ENCODE measurements at regions not wholly inside any gene's neighbourhood (a gene's known extent, or its start where the extent isn't known, plus 50 kb on each side); places are given as distances from the start of the nearest gene placed in this dataset.

GRCh38 chr17:68812876-68813584 lies 142.2 kb downstream of the ABCA8 start:
- no peak for DNase-seq

DNA sequence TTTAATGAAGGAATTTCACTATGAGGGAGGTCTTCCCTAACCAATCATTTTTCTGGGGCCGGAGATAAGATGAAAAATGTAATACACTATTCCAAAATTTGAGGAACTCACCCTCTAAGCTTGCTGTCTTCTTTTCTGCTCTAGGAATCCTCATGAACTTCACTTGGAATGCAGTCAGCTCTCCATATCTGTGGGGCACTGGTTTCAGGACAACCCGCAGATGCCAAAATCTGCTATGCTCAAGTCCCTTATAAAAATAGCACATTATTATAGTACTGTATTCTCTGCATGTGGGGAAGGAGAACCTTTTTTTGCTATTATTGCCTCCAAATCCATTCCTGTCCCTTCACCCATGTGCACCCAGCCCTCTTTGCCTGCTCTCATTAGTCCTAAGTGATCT lies 146.0 kb downstream of the ABCA8 start:
- DNase-seq = no peak

GRCh38 chr17:68807998-68808772 lies 147.0 kb downstream of the ABCA8 start:
- DNase-seq = no peak

DNA sequence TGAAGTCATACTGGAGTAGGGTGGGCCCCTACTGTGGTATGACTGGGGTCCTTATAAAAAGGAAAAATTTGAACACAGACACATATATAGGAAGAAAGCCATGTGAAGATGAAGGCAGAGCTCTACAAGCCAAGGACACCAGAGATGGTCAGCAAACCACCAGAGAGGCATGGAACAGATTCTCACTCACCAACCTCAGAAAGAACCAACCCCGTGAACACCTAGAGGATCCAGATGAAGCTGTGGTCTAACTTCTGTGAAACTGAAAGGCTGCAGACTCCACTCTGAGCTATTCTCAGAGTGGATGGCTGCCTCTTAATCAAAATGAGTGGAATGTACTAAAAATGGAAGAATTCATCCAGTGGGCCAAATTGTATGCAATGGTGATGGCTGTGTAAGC lies 149.6 kb downstream of the ABCA8 start:
- DNase-seq = no peak

DNA sequence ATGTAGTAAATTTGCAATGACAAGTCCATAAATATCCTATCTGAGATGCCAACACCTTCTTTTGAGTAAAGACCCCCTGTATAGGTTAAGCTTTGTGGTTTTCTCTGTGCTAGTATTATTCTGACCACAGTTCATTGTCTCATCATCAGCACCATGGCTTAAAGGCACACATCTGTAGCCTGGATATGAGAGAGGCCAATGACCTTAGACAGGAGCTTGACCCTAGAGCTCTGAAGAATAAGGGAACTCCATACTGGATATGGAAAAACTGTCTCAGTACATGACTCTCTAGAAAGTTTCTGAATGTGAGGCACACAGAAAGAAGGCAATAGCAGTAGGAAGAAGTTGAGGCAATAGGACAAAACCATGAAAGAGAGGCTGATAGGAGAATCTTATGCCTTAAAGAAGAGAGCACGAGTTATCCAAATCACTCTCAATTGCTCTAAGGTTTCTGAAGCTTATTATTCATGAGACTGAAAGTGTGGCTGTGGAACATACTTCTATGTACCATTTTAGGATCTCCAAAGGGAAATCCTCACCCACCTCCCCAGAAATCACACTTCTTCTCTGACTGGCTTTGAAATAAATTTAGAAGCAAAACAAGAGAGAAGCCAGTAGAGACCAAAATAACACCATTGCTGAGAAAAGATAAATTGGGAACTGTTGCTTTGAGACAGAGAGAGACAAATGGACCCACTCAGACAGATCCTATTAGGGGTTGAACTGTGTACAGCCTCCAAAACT lies 150.2 kb downstream of the ABCA8 start:
- no peak for DNase-seq

DNA sequence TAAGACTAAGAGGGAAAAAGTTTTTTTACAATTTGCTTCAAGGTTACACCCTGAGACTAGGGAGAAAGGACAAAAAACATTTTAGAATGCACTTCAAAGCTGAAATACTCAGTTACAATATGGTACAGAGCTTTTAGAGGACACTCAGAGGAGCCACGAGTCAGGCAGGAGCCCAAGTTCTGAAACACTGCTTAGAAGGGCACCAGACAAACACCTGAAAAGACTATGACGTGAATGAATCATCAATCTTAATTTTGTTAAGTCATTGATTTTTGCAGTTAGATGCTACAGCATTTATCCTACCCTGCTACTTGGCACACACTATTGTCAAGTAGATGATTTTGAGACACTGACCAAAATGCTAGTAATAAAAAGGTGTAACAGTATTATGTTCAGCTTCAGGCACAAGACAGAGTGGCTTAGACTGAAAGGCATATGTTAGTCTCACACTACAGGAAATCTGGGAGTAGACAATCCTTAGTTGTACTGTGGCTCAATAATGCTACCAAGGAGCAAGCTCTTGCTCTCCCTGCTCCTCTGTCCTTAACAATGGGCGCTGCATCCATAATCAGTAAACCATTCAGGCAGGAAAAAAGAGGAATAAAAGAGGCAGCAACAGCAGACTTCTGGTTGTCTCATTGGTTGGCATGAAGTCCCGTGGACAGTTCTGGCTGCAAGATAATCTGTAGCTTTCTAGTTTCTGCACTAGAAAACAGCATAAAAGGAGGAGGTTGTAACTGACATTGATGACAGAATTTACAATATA lies 151.8 kb downstream of the ABCA8 start:
- no peak for DNase-seq

DNA sequence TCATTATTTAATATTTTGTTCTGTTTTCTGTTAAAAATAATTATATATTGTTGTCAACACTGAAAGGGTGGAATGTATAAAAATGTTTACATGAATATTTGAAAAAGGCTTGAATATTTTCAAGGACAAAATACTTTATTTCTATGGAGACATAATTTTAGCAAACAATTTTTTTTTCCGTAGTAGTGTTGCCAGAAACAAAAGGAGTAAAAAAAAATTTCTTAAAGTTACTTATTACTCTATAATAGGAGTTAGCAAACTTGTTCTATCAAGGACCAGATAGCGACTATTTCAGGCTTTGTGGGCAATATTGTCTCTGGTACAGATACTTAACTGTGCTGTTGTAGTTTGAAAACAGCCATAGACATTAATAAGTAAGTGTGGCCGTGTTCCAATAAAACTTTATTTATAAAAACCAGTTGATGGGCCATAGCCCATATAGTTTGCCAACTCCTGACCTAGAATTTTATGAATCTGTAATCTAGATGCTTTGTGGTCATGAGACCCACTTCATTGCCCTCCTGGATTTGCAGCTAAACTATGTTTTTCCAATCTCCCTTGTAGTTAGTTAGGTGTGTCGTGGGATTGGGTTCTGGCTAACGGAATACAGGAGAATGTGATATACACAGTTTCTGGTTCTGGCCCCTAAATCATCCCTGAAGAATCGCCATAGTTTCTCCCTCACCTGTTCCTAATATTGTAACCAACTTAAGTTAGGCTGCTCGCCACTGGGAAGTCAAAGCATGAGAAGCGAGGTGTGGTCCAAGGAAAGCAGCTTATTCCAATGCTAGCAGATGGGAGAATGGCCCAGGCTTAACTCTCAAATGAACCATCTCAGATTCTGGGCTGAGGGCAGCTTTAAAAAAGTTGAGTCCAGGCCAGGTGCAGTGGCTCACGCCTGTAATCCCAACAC lies 153.6 kb downstream of the ABCA8 start:
- no peak for DNase-seq

GRCh38 chr17:68800751-68801150 lies 154.4 kb downstream of the ABCA8 start:
- no peak for DNase-seq

- DNase-seq = peak in 9 of 14 donors; percentile 5 to 59 (median 34)
Observed at GRCh38 chr17:68794636-68795434, 160.4 kb downstream of the ABCA8 start.

GRCh38 chr17:68792873-68793272 lies 162.3 kb downstream of the ABCA8 start:
- no peak for DNase-seq

DNA sequence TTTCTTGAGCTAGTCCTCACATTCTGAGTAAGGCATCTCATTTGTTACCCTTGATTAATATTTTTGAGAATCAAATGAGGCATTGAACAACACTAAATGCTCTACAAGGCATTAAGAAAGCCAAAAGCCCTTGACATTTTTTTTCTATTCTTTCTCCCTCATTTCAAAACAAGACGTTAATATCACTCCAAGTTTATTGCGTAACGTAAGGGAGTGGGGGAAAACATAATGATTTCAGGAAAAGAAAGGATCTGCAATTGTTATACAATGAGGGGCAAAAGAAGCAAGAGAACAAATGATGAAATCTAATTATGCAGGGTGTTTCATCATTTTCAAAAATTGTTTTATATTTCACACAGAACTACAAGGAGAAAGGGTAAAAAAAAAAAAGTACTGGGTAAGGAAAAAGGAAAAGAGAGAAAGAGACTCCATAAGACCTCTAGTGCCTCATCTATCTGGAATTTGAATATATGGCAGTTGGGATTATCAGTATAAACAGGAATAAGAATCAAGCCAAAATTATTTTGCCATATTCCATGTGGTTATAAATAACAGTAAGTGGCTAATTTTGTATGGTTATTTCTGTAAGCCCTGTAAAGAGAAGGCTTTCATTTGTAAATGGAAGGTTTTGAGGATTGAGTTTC lies 163.0 kb downstream of the ABCA8 start:
- DNase-seq = no peak

DNA sequence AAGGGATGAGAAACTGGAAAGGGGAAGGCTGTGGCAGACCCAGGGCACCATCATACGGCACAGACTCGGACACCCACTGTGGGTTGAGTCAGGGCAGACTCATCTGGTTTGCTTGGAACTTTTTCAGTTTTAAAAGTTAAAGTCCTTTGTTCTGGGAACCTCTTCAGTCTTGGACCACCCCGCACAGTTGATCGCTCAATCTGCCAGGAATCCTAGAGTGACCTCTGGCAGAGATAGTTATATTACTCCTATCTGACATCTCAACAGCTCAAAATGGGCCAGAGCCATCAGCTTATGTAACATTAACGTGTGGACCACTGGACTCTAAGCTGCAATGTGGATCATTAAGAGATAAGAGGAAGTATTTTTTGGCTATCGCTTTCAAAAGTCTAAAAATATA lies 164.3 kb downstream of the ABCA8 start:
- DNase-seq = no peak

DNA sequence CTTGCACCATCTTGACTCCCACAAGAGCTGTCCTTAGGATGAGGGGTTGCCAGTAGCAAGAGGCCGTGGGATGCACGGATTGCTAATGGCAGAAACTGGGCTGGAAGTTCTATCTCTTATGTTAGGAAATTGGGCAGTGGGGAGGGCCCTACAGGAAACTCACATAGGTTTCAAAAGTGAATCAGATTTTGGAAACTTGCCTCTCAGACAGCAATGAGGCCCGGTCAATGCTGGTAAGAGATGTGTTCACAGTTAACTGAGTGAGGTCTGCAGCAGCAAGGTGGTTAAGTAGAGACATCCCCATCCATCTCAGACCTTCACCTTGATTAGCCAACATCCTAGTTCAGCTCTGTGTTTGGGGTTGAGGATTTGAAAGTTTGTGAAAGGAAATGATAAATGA lies 164.7 kb downstream of the ABCA8 start:
- no peak for DNase-seq

- no peak for DNase-seq
Observed at GRCh38 chr17:68789203-68789962, 165.8 kb downstream of the ABCA8 start.

GRCh38 chr17:68785565-68786486 lies 169.4 kb downstream of the ABCA8 start:
- no peak for DNase-seq

DNA sequence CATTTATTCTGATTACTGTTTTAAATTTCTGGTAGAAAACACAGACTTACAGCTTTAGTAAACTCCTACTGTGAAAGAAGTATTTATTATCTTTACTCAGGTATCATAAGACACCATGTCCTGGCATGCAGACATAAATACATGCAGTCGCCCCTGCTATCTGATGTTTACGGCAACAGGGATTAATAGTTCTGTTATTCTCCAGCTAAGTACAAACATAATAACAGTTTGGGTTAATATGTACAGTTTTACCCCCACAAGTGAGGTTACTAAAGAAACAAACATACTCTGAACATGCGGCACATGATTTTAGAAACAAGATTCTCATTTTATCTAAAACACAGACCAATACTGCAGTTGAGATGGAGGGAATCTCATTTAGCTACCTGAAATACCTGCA lies 170.8 kb downstream of the ABCA8 start:
- DNase-seq = no peak

- DNase-seq = no peak
Observed at GRCh38 chr17:68783861-68784260, 171.3 kb downstream of the ABCA8 start.

- no peak for DNase-seq
Observed at GRCh38 chr17:68782789-68783188, 172.4 kb downstream of the ABCA8 start.
